BLaER1 (cell line): ENCODE measurements at regions not wholly inside any gene's neighbourhood (a gene's known extent, or its start where the extent isn't known, plus 50 kb on each side); places are given as distances from the start of the nearest gene placed in this dataset.

Source experiments
- H3K27ac ChIP-seq: shearing (Covaris generic); formaldehyde crosslinking; 2 replicates; pipeline ENCODE4 v1.8.1; 2022
- H3K27me3 ChIP-seq: shearing (Covaris generic); formaldehyde crosslinking; 2 replicates; pipeline ENCODE4 v1.8.1; 2022
- H3K36me3 ChIP-seq: shearing (Covaris generic); formaldehyde crosslinking; 2 replicates; pipeline ENCODE4 v1.8.1; 2022
- H3K4me1 ChIP-seq: shearing (Covaris generic); formaldehyde crosslinking; 2 replicates; pipeline ENCODE4 v1.8.1; 2022
- H3K4me2 ChIP-seq: shearing (Covaris generic); formaldehyde crosslinking; 2 replicates; pipeline ENCODE4 v1.8.1; 2022
- H3K4me3 ChIP-seq: shearing (Covaris generic); formaldehyde crosslinking; 2 replicates; pipeline ENCODE4 v1.8.1; 2022
- H3K9ac ChIP-seq: shearing (Covaris generic); formaldehyde crosslinking; 2 replicates; pipeline ENCODE4 v1.8.1; 2022
- H3K9me3 ChIP-seq: shearing (Covaris generic); formaldehyde crosslinking; 2 replicates; pipeline ENCODE4 v1.8.1; 2022
- H4K20me1 ChIP-seq: shearing (Covaris generic); formaldehyde crosslinking; 2 replicates; pipeline ENCODE4 v1.8.1; 2022
- Cebpa-rat ChIP-seq: shearing (Covaris generic); IDR thresholded peaks from 2 replicates; pipeline ENCODE4 v1.8.1; 2022

GRCh38 chr10:64271508-64271907 is 750.3 kb downstream of the REEP3 start:
- Histone ChIP-seq H3K9ac (no peak overlapping the region), H3K9me3 (no peaks in the 10 kb centered on the region), H3K4me1 (no peaks in the 10 kb centered on the region), H3K36me3 (no peaks in the 10 kb centered on the region), H3K27ac (no peak overlapping the region), H3K4me3 (no peak overlapping the region), H3K4me2 (no peak overlapping the region), H4K20me1 (no peaks in the 10 kb centered on the region), H3K27me3 (no peaks in the 10 kb centered on the region)
- no peak for TF ChIP-seq Cebpa-rat

- TF ChIP-seq Cebpa-rat = no peak
- Histone ChIP-seq H3K9ac (no peak overlapping the region), H3K27ac (no peak overlapping the region), H3K4me1 (no peaks in the 10 kb centered on the region), H3K4me3 (no peak overlapping the region), H3K36me3 (no peaks in the 10 kb centered on the region), H3K9me3 (no peaks in the 10 kb centered on the region), H4K20me1 (no peaks in the 10 kb centered on the region), H3K27me3 (no peaks in the 10 kb centered on the region), H3K4me2 (no peak overlapping the region)
Measured at GRCh38 chr10:64271983-64272382, 750.8 kb downstream of the REEP3 start.

GRCh38 chr10:64275001-64275400 is 753.8 kb downstream of the REEP3 start:
- H3K4me1 ChIP-seq = no peaks in the 10 kb centered on the region
- H3K9ac ChIP-seq = no peak overlapping the region
- TF ChIP-seq Cebpa-rat = no peak
- no peaks in the 10 kb centered on the region for H3K36me3 ChIP-seq
- no peak overlapping the region for H3K4me2 ChIP-seq
- H3K27ac ChIP-seq = no peak overlapping the region
- H4K20me1 ChIP-seq = no peaks in the 10 kb centered on the region
- no peak overlapping the region for H3K4me3 ChIP-seq
- no peaks in the 10 kb centered on the region for H3K27me3 ChIP-seq
- H3K9me3 ChIP-seq = no peaks in the 10 kb centered on the region

GRCh38 chr10:64275774-64276173 is 754.6 kb downstream of the REEP3 start:
- no peaks in the 10 kb centered on the region for H3K4me1 ChIP-seq
- no peaks in the 10 kb centered on the region for H4K20me1 ChIP-seq
- H3K4me3 ChIP-seq = no peak overlapping the region
- no peaks in the 10 kb centered on the region for H3K36me3 ChIP-seq
- H3K27ac ChIP-seq = no peak overlapping the region
- TF ChIP-seq Cebpa-rat = no peak
- H3K9ac ChIP-seq = no peak overlapping the region
- H3K4me2 ChIP-seq = no peak overlapping the region
- no peaks in the 10 kb centered on the region for H3K9me3 ChIP-seq
- H3K27me3 ChIP-seq = no peaks in the 10 kb centered on the region

GRCh38 chr10:64277536-64277935 is 756.3 kb downstream of the REEP3 start:
- H3K9me3 ChIP-seq = no peaks in the 10 kb centered on the region
- no peaks in the 10 kb centered on the region for H3K36me3 ChIP-seq
- no peaks in the 10 kb centered on the region for H3K4me1 ChIP-seq
- H3K4me2 ChIP-seq = no peak overlapping the region
- no peak overlapping the region for H3K9ac ChIP-seq
- no peak overlapping the region for H3K27ac ChIP-seq
- H3K4me3 ChIP-seq = no peak overlapping the region
- H3K27me3 ChIP-seq = no peaks in the 10 kb centered on the region
- no peak for TF ChIP-seq Cebpa-rat
- no peaks in the 10 kb centered on the region for H4K20me1 ChIP-seq

GRCh38 chr10:64283621-64284020 is 762.4 kb downstream of the REEP3 start:
- Histone ChIP-seq H3K4me3 (no peak overlapping the region), H4K20me1 (no peaks in the 10 kb centered on the region), H3K27ac (no peak overlapping the region), H3K4me2 (no peak overlapping the region), H3K4me1 (no peaks in the 10 kb centered on the region), H3K27me3 (no peaks in the 10 kb centered on the region), H3K9me3 (no peaks in the 10 kb centered on the region), H3K9ac (no peak overlapping the region), H3K36me3 (no peaks in the 10 kb centered on the region)
- no peak for TF ChIP-seq Cebpa-rat

- H3K27ac ChIP-seq = no peak overlapping the region
- TF ChIP-seq Cebpa-rat = no peak
- no peaks in the 10 kb centered on the region for H3K4me1 ChIP-seq
- no peaks in the 10 kb centered on the region for H4K20me1 ChIP-seq
- H3K9ac ChIP-seq = no peak overlapping the region
- no peaks in the 10 kb centered on the region for H3K27me3 ChIP-seq
- no peak overlapping the region for H3K4me3 ChIP-seq
- no peak overlapping the region for H3K4me2 ChIP-seq
- H3K36me3 ChIP-seq = no peaks in the 10 kb centered on the region
- no peaks in the 10 kb centered on the region for H3K9me3 ChIP-seq
Measured at GRCh38 chr10:64286533-64286932, 765.3 kb downstream of the REEP3 start.

GRCh38 chr10:64288404-64288803 is 767.2 kb downstream of the REEP3 start:
- no peaks in the 10 kb centered on the region for H4K20me1 ChIP-seq
- H3K27ac ChIP-seq = no peak overlapping the region
- H3K27me3 ChIP-seq = no peaks in the 10 kb centered on the region
- H3K4me2 ChIP-seq = no peak overlapping the region
- TF ChIP-seq Cebpa-rat = no peak
- no peaks in the 10 kb centered on the region for H3K4me1 ChIP-seq
- no peaks in the 10 kb centered on the region for H3K9me3 ChIP-seq
- H3K4me3 ChIP-seq = no peak overlapping the region
- H3K36me3 ChIP-seq = no peaks in the 10 kb centered on the region
- H3K9ac ChIP-seq = no peak overlapping the region

- no peak for TF ChIP-seq Cebpa-rat
- Histone ChIP-seq H3K9me3 (no peaks in the 10 kb centered on the region), H3K4me3 (no peak overlapping the region), H3K4me1 (no peaks in the 10 kb centered on the region), H3K9ac (no peak overlapping the region), H4K20me1 (no peaks in the 10 kb centered on the region), H3K27me3 (no peaks in the 10 kb centered on the region), H3K27ac (no peak overlapping the region), H3K4me2 (no peak overlapping the region), H3K36me3 (no peaks in the 10 kb centered on the region)
Measured at GRCh38 chr10:64303566-64303965, 782.4 kb downstream of the REEP3 start.

GRCh38 chr10:64306729-64307327 is 785.6 kb downstream of the REEP3 start:
- Histone ChIP-seq H3K4me3 (no peak overlapping the region), H3K27ac (no peak overlapping the region), H4K20me1 (no peaks in the 10 kb centered on the region), H3K9me3 (no peaks in the 10 kb centered on the region), H3K27me3 (no peaks in the 10 kb centered on the region), H3K4me1 (no peaks in the 10 kb centered on the region), H3K4me2 (no peak overlapping the region), H3K36me3 (no peaks in the 10 kb centered on the region), H3K9ac (no peak overlapping the region)
- TF ChIP-seq Cebpa-rat = no peak

GRCh38 chr10:64312876-64313275 is 791.7 kb downstream of the REEP3 start:
- no peak for TF ChIP-seq Cebpa-rat
- H3K36me3 ChIP-seq = no peaks in the 10 kb centered on the region
- H3K9me3 ChIP-seq = no peaks in the 10 kb centered on the region
- H3K4me2 ChIP-seq = no peak overlapping the region
- H3K4me3 ChIP-seq = no peak overlapping the region
- H3K4me1 ChIP-seq = no peaks in the 10 kb centered on the region
- no peaks in the 10 kb centered on the region for H4K20me1 ChIP-seq
- no peak overlapping the region for H3K9ac ChIP-seq
- H3K27me3 ChIP-seq = no peaks in the 10 kb centered on the region
- H3K27ac ChIP-seq = no peak overlapping the region
